Stimulated activated CD4-positive, alpha-beta T cell treated with anti-CD3 and anti-CD28 coated beads, Interleukin-2, amount 100 ng/mL, for 24 hours (primary cell): ENCODE measurements at regions not wholly inside any gene's neighbourhood (a gene's known extent, or its start where the extent isn't known, plus 50 kb on each side); places are given as distances from the start of the nearest gene placed in this dataset.

Experiments used
- DNase-seq, 2 donors: peaks; one replicate each; pipeline ENCODE4 v3.0.0-alpha.2; 2020

DNA sequence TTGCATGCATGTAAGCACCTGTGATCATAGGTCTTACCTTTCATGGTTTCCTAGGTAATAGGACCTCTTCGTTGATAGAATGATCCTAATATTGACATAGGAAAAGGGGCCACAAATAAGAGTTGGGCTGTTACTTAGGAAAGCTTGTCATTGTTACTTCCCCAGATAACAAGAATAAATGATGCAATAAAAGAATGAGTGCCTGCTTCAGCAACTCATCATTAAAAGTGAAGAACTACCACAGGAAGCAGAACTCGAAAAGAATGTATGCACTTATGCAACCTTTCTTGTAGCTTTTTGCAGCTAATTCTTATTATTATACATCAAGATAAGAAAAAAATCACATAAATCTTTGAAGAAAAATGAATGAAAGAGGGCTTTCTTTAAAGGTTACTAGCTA, 548.6 kb downstream of the LTN1 start:
- DNase-seq: no peak

DNA sequence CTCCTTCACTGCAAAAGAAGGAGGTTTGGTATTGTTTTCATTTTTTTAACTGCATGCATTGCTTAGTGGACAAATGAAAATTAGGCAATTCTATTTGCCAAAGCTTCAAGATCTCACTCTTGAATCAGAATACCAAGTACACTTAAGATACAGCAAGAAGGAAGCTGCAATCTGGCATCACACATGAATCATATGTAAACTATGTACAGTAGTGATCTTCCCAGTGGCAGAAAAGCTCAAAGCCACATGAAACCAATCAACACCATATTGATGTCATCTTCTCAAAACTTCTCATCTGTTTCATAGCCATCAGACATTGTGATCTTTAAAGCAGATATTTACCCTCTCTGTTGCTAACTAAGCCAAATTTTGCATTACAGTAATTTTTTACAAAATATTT, 550.1 kb downstream of the LTN1 start:
- DNase-seq: no peak

DNA sequence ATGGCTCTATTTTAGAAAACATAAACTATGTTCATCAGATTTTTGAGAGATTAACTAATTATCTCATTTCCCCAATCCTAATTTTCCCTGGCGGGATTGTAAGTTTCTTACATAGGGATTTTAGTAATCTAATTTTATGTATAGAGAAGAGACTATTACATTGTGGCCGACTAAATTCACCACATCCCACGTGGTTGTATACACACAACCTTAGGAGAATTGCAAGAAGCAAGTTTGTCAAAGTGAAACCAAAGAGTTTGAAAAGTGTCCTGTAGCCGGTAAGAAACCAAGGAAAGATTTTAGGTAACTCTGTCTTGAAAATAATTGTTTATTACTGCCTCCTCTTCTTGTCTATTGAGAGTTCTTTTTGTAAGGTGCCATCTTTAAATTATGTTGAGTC, 550.6 kb downstream of the LTN1 start:
- no peak for DNase-seq

DNA sequence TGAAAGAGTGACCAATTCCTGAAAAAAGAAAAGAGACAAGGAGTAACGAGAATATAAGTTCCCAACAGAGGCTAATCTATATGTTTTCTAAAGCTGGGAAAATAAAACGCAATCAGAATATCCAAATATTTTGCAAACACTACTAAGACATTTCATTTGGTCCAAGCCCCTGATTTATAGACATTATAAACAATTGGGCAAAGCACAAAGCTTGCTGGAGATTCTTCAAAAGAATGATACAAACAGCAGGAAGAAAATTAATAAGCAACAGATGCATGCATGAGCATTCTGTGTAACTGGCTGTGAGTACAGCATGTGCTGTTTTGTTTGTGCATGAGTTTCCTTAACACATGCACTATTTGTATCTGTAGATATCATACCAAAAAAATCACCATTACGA, 552.9 kb downstream of the LTN1 start:
- no peak for DNase-seq

DNA sequence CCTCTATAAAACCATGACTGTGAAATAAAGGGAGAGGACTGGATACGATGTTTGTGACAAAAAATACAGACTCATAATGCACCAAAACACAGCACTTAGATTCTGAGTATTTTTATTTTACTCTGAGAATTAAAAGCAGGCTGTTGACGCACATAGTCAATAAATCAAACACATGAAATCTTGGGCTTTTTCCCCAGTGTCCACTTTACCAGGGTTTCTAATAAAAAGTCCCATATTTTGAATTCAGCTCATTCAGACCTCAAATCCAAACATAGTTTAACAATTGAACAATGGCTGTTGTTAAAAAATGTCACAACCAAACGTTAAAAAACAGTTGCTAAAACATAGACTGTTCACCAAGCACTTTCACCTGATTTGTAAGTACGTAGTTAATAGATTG, 553.4 kb downstream of the LTN1 start:
- no peak for DNase-seq

DNA sequence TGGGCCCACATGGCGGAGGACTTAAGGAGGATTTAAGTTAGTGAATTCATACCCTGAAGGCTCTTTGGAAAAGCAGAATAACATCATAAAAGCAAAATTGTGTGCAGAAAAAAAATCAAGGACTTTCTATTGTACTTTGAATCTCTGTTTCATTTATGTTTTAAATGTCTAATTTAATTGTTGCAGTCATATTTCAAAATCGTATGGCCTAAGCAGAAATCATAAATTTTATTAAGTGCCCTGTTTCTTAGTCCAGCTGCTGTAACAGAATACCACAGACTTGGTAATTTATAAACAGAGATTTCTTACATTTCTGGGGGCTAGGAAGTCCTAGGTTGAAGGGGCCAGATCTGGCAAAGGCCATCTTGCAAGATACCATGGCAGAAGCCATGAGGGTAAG, 555.6 kb downstream of the LTN1 start:
- DNase-seq: no peak

DNA sequence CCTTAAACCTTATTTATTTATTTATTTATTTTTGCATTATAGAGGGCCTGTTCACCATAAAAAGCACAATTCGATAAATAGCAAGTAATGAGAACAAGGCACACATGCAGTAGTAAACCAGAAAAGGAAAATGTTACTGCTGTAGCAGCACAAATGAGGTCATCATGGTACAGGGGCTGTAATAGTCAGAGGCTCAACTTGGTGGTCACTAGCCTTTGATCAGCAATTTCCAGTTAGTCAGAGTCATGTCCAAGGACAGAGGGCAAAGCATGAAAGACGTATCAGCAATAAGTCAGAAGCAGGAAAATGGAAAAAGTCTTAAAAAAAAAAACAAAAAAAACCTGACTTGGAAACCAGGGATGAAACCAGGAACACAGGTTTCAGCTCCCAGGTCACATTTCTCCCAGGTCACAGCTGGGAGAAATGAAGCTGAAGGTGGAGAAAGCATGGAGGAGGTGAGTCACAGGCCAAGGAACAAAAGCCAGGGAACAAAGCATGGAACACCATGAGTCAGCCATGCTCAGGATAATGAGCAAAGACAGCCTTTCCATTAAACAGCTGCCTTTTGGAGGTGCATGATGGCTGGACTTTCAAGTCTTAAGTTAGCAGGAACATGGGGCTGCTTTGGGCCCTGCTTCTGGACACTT, 556.3 kb downstream of the LTN1 start:
- DNase-seq: no peak

DNA sequence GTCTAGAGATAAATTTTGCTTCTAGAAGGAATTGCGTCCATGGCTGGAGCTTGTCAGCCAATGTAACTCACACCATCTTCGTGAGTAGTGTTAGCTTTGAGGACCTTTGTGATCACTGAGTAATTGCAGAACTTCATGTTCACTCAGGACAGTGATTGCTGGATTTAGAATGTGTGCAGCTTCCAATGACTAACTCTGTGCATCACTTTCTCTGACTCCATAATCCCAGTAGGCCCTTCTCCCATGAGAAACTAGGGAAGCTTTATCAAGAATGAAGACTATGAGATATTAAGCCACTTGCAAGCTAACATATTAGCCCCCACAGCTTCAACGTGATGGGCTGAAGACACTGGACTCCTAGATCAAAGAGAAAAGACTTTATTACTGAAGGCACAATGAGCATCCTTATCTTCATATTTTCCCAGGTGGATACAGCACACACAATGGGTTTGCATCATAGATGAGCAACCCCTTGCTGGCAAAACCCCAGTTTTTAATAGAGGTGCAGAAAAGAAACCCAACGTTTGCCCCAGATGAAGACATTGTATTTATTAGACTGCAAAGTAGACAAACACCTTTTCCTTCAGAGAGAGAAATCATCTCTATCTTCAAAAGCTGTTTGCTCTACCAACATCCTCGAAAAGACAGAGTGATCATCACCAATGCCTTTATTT, 561.0 kb downstream of the LTN1 start:
- no peak for DNase-seq

DNA sequence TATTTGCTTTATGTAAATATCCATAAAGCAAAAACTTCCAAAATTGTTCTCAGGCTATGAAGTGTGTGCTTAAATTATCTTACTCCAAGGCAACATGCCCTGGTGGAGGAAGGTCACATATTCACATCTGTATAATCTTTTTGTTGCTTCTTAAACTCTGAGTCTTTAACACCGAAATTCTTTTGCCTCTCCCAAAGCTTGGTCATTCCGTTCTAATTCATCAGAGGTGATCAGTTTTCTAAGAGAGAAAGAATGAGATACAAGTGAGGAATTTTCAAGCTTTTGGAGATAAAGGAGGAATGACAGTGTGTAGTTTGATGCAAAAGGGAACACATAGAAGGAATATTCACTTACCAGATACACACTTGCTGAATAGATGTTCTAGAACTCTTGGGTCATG, 561.7 kb downstream of the LTN1 start:
- DNase-seq: no peak

DNA sequence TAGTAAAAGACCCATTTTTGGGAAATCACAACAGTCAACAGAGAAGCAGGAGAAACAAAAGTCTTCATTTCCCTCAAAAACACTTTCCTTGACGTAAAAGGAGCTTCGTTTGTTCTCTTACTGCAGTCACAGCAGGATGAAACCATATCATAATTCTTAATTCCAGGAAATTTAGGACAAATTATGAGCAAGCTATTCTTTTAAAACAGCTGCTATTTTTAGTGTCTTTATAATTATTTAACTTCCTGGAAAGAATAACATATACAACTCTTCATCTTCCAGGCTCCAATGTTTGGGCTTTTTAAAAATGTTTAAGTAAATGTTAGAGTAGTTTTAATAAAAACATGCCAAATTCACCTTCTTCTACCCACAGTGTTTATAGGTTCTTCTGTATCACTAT, 563.5 kb downstream of the LTN1 start:
- DNase-seq: no peak

DNA sequence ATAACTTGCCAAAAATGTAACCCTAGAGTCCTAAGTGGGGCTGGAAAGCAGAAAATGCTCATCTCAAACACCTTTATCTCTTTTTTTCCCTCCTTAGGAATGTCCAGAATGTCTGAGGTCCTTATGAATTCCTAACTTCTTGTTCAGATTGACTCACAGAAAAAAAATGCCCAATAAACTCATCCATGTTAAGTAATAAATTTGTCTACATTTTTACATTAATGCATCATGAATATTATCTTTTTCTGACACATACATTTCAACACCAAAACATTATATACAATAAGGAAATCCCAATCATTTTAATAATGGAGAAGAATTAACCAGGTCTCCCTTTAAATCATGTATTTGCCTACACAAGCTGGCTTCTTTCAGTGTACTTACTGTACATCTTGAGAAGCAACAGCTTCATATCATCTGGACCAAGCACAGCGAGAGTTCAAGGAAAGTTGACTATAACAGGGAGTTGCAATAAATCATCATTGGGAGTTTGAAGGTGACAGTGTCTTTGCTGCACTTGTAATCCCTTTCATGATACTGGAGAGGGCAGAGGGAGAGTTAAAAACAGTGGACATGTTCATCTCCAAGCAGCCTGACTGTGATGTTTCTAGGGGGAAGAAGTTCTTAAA, 565.2 kb downstream of the LTN1 start:
- DNase-seq: no peak

DNA sequence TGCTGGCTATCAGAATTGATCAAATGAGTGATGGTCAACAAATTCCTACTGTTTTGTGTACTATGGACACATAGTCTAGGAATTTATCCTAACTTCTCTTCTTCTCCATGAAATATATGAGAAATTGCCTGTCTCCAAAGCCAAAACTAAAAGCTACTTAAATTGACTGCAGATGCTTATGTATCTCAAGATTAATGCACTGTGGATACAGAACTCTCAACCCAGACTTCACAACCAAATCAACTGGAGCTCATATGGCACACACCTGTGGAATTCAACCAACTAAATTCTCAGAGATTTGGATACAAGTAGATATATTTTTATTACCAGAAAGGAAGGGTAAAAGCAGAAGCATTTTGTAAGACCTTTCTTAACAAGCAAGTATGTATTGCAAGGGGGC, 566.1 kb downstream of the LTN1 start:
- no peak for DNase-seq

DNA sequence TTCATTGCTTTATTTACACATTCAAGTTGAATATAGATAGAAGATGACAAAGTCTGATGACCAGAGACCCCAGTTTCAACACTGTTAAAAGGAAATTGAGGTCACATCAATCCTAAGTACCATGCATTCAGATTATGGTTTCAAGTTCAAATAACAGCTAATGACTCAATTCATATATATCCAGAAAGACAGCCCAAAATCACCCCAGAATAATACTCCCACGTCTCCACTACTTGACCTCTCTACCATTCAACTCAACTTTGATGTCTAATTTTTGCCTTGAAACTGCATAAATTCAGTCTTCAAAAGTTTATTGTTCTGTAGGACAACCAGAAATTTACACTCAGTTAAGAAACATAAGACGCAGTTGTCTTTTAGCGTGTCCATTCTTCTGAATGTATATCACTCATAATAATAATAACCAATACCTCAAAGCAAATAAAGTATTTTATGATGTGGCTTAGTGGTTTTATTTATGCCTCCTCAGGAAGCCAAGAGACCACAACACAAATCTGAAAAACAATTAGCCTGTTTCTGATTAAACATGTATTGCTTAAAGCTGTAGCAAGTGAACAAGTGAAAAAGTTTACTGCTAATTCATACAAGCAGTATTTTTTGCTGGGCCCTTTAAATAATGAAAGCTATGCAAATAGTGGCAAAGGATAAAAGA, 569.0 kb downstream of the LTN1 start:
- no peak for DNase-seq

DNA sequence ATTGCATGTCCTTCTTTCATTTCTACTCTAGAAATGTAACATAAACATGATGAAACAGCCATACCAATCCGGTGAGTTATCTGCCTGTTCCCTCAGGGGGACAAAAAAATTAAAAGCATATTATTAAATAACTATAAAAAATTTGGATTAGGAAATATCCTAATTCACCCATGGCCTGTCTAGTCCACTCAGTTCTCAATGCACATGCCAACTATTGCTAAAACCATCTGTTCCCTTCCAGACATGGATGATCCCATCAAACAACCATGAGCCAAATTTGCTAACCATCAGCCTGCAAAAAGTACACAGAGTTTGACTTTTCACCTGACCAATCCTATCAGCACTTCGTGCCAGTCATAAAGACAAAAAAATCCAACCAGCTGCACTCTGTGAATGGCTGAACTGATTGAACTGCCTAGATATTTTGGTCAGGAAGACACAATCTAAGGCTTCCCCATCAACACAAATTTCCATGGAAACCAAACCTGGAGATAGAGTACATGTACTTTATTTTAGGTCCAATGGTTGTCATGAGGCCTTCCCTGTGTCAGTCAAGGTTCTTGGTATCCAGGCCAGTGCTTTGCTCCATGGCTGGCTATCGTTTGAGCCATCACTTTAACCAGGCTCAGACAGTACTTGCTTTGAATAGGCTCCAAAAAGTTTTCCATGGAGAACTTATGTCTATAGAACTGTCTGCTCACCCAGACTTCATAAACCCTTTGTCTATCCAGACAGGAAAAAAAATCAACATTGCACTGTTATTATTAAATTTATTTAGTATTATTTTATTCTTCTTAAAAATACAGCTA, 570.8 kb downstream of the LTN1 start:
- DNase-seq: no peak

DNA sequence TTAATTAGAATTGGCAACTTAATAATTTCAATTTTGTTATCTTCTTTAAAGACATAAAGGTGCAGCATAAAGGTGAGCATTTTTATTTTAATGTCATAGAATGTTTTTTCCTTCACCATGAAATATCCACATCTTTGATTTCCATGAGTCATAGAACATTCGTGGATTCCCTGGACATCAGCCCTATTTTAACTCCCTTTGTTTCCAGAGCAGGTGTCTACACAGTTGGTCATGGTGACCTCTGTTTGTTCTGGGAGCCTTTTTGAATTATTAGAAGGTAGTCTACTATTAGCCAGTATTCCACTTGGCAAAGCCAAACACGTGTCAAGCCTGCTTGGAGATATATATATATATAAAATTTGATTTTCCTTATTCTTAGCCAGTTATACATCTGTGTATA, 572.9 kb downstream of the LTN1 start:
- no peak for DNase-seq

DNA sequence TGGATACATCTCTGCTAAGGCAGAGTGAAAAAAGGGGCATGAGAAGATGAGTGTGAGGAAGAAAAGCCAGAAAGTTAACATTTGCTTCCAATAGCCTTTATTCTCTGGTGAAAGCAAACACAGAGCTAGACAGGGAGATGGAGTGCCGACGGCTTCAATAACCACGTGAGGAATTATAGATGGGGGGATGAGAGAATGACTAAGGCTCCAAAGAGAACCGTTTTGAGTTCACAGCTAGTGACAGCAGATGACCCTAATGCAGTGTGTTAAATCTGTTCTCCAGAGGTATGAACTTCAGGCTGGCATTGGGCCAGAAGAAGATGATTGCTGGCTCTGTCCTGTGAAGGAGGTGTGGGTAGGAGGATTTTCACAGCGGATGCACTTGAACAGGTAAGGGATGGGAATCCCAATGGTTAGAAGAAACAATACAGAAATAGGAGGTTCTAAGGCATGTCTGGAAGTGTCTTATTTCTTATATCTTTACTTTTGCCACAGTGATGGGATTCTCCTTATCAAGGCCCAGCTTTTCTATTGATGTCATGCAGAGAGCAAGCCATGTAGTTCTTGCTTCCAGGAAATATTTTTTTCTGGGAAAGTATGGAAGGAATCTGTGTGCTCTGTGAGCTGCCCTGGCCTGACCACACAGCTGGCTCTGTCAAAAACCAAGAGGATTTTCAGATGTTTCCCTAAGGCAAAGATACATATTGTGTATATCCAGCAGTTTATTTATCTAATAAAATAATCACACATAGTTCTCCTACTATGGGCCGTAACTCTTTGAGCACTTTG, 573.8 kb downstream of the LTN1 start:
- DNase-seq: no peak

DNA sequence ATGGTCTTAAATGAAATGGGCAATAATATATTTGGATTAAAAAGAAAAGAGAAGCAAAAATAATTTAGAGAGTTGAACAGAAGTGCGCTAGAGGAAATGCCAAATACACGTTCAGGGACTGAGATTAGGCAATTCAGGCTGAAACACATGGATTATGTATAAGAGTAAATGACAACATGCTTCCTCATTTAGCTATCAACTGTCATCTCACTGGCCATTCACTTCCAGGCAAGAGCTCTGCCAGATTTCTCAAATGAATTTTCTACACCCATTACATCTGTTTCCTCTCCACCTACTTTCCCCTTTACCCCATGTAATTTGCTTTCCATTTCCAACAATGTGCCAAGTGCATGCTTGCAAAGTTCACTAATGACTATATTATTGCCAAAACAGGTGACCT, 582.4 kb downstream of the LTN1 start:
- no peak for DNase-seq

DNA sequence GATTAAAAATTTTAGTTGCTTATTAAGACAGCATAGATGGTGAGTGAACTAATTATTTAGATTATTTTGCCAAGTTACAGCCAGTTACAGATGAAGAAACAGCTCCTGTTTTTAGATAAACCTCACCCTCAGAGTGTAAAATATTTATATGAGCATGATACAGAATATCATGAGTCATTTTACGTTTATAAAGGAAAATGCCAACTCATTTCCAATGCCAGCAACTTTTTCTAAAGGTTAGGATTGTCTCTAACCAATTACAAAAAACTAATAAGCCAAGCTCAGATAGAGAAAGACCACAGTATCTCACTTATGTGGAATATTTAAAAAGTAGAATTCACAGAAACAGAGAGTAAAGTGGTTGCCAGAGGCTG, 590.1 kb downstream of the LTN1 start:
- no peak for DNase-seq

DNA sequence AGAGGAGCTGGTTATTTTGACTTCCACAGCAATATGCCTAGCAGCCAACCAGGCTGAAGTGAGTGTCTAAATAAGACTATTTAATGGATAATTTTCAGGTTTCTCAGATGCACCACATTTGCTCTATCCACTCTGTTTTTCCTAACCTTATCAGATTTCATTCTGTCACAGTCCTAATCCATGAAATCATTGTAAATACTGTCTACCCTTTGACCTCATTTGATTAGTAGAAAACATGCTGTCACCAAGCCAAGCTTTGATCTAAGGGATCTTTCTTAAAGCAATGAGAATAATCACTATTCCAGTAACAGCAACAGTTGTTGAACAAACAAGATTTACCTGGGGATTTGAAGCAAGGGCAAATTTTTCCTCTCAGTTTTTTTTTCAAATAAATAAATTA, 595.6 kb downstream of the LTN1 start:
- no peak for DNase-seq

DNA sequence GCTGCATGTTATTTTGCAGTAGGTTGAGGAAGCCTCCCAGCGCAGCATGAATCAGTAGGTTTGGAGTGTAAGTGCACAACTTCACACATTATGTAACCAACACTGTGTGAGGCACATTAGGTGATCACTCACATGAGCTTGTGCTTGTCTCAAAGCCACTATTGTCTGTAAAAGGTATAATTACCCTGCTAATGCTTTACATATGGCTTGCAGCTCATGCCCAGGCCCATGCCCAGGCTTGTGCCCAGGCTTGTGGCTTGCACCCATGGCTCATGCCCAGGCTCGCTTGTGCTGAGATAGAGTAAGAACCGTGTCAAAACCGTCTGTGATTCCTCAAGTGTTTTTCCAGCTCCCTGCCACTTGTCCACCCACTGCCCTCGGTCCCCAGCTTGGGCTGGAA, 596.3 kb downstream of the LTN1 start:
- DNase-seq: no peak

DNA sequence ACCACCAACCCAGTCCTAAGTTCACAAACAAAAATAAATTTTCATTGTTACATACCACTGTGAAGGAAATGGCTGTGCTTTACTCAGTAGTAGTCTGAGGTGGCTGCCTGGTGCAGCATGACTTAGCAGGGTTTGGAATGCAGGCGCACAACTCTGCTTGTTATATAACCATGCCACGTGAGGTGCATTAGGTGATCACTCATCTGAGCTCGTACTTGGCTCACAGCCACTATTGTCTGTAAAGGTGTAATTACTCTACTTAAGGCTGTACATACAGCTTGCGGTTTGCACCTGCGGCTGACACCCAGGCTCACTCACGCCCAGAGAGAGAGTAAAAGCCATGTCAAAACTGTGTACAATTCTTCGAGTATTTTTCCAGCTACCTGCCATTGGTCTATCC, 599.4 kb downstream of the LTN1 start:
- no peak for DNase-seq
